K562 (cell line): ENCODE measurements at regions not wholly inside any gene's neighbourhood (a gene's known extent, or its start where the extent isn't known, plus 50 kb on each side); places are given as distances from the start of the nearest gene placed in this dataset.
A peak's percentile ranks its signal among the peaks of the same experiment; 100 is the strongest.

Source experiments
- ATAC-seq: fragments of 200-7000 bp; cut with Tn5 transposase; 3 replicates; pipeline ENCODE4 v1.9.1; 2020; ENCODE audit warnings: moderate library complexity
- BruUV-seq: library from RNA; stranded (reverse); fragments of 400-500 nt; replicated peaks from 2 replicates; lab custom pipeline; 2021; lab: Mats Ljungman, UMichigan
- CTCF ChIA-PET: fragments of 300-600 bp; formaldehyde crosslinking; extraction: SDS; loops from one replicate; lab custom pipeline; 2021; ENCODE audit warnings: low intra/inter-chr PET ratio; lab: Yijun Ruan, JAX
- POLR2A ChIA-PET: fragments of 300-600, 350-650 bp; sonication (Branson Sonifier 250); formaldehyde crosslinking; extraction: SDS; loops from one replicate; lab custom pipeline; 2021; ENCODE audit warnings: antibody characterized with exemption, inconsistent platforms; lab: Yijun Ruan, JAX
- DNase-seq, 4 experiments: peaks; one replicate each; pipeline versions ENCODE4 v3.0.0 to v3.0.0-alpha.2; 2011 to 2018; ENCODE audit warnings: low spot score in 3 of 4, mixed read lengths in 3 of 4; ENCODE audit errors: extremely low read depth in 1 of 4
- FAIRE-seq: peaks from 2 replicates; lab custom pipeline; 2011; peaks lifted over from hg19 to GRCh38; lab: Jason Lieb, UNC
- H2AFZ ChIP-seq: 2 replicates; pipeline ENCODE4 v1.6.0; 2011; ENCODE audit warnings: low read depth, low read length, control low read depth, inconsistent platforms
- H3K27ac ChIP-seq: fragments of 200-600 bp; 3 replicates; pipeline ENCODE4 v1.8.0; 2011; ENCODE audit warnings: low read depth, mild to moderate bottlenecking, control low read depth, inconsistent platforms, low read length, moderate library complexity, mixed read lengths; ENCODE audit errors: extremely low read depth
- H3K27me3 ChIP-seq, 2 experiments: fragments of 300-600 bp in 1 of 2; 2 replicates in 1 of 2; 3 replicates in 1 of 2; pipeline versions ENCODE4 v1.6.0 to v1.8.0; 2011; ENCODE audit warnings: inconsistent platforms in 2 of 2, low read length in 2 of 2, mild to moderate bottlenecking in 1 of 2, mixed read lengths in 1 of 2, moderate library complexity in 1 of 2; ENCODE audit not compliant: control insufficient read depth in 2 of 2, insufficient read depth in 2 of 2
- H3K36me3 ChIP-seq: fragments of 300-600 bp; 3 replicates; pipeline ENCODE4 v1.8.0; 2011; ENCODE audit warnings: mild to moderate bottlenecking, low read length, inconsistent platforms; ENCODE audit not compliant: control insufficient read depth, insufficient read depth
- H3K4me1 ChIP-seq, 2 experiments: fragments of 200-600 bp in 1 of 2; replicated peaks in 1 of 2; 2 replicates in 1 of 2; 3 replicates in 1 of 2; pipeline versions ENCODE4 v1.5.1 to v1.8.0; 2011; ENCODE audit warnings: inconsistent platforms in 2 of 2, low read length in 2 of 2, mild to moderate bottlenecking in 1 of 2, mixed read lengths in 1 of 2, moderate library complexity in 1 of 2; ENCODE audit not compliant: control insufficient read depth in 2 of 2, insufficient read depth in 2 of 2
- H3K4me2 ChIP-seq: 2 replicates; pipeline ENCODE4 v1.6.1; 2011; ENCODE audit warnings: low read length, control low read depth, inconsistent platforms, mixed read lengths; ENCODE audit not compliant: insufficient read depth
- H3K4me3 ChIP-seq: fragments of 200-600 bp; sonication (generic), shearing (Covaris generic); 2 replicates; pipeline ENCODE4 v1.5.1; 2016; ENCODE audit warnings: control low read depth, inconsistent platforms
- H3K79me2 ChIP-seq: fragments of 200-600 bp; 3 replicates; pipeline ENCODE4 v1.8.0; 2011; ENCODE audit warnings: low read length, inconsistent platforms; ENCODE audit not compliant: control insufficient read depth, insufficient read depth
- H3K9ac ChIP-seq, 2 experiments: 2 replicates each; pipeline versions ENCODE4 v1.6.0 to v1.6.1; 2011; ENCODE audit warnings: low read depth in 2 of 2, low read length in 2 of 2, control low read depth in 1 of 2, inconsistent platforms in 1 of 2, mild to moderate bottlenecking in 1 of 2, mixed read lengths in 1 of 2; ENCODE audit not compliant: insufficient read depth in 1 of 2
- H3K9me1 ChIP-seq: one replicate; pipeline ENCODE4 v1.6.0; 2011; ENCODE audit warnings: inconsistent platforms, mild to moderate bottlenecking, low read length, moderate library complexity; ENCODE audit not compliant: control insufficient read depth, insufficient read depth
- H3K9me3 ChIP-seq: replicated peaks from 2 replicates; pipeline ENCODE4 v1.5.1; 2011; ENCODE audit warnings: low read depth, low read length, inconsistent platforms; ENCODE audit not compliant: control insufficient read depth, insufficient read depth
- H4K20me1 ChIP-seq: replicated peaks from 2 replicates; pipeline ENCODE4 v1.6.1; 2011; ENCODE audit warnings: low read length, inconsistent platforms, mixed read lengths; ENCODE audit not compliant: control insufficient read depth, insufficient read depth
- DNMT1 ChIP-seq: fragments of 450-650 bp; IDR thresholded peaks from 2 replicates; pipeline ENCODE4 v1.6.1; 2016; ENCODE audit warnings: antibody characterized with exemption, mild to moderate bottlenecking
- FOXK2 ChIP-seq, 2 experiments: fragments of 450-650 bp; IDR thresholded peaks in 1 of 2; conservative IDR thresholded peaks in 1 of 2; 2 replicates each; pipeline ENCODE4 v1.6.1; 2016; ENCODE audit warnings: low read depth in 2 of 2, mild to moderate bottlenecking in 1 of 2
- GATAD2B ChIP-seq: fragments of 450-650 bp; IDR thresholded peaks from 2 replicates; pipeline ENCODE4 v1.6.1; 2017; ENCODE audit warnings: mild to moderate bottlenecking, borderline replicate concordance
- JUND ChIP-seq, 2 experiments: IDR thresholded peaks; 2 replicates in 1 of 2; 3 replicates in 1 of 2; pipeline ENCODE4 v1.6.1; 2011; ENCODE audit warnings: borderline replicate concordance in 2 of 2, low read depth in 2 of 2, low read length in 2 of 2, improper control_type of control experiment in 1 of 2, missing biosample characterization in 1 of 2, missing genetic modification characterization in 1 of 2, missing genetic modification reagents in 1 of 2
- MAZ ChIP-seq, 2 experiments: fragments of 450-650 bp in 1 of 2; sonication (generic) in 1 of 2; formaldehyde crosslinking; IDR thresholded peaks in 1 of 2; conservative IDR thresholded peaks in 1 of 2; 2 replicates each; pipeline versions ENCODE4 v1.4.0 to v1.5.0; 2020; ENCODE audit warnings: mild to moderate bottlenecking in 1 of 2, missing genetic modification reagents in 1 of 2
- OTX1 ChIP-seq: fragments of 450-650 bp; formaldehyde crosslinking; IDR thresholded peaks from 2 replicates; pipeline ENCODE4 v1.4.0; 2022; ENCODE audit warnings: mild to moderate bottlenecking
- TAL1 ChIP-seq: fragments of 450-650 bp; IDR thresholded peaks from 2 replicates; pipeline ENCODE4 v1.6.1; 2016; ENCODE audit warnings: mild to moderate bottlenecking
- TFAM ChIP-seq: fragments of 250-450 bp; sonication (Bioruptor Pico); conservative IDR thresholded peaks from 2 replicates; pipeline ENCODE4 v1.5.0; 2021; ENCODE audit warnings: mild to moderate bottlenecking, moderate library complexity
- ZC3H4 ChIP-seq: sonication (generic); formaldehyde crosslinking; IDR thresholded peaks from 2 replicates; pipeline ENCODE4 v1.9.0; 2021; ENCODE audit warnings: missing genetic modification reagents, borderline replicate concordance
- ZFP1 ChIP-seq: fragments of 450-650 bp; formaldehyde crosslinking; IDR thresholded peaks from 2 replicates; pipeline ENCODE4 v1.4.0; 2020; ENCODE audit warnings: mild to moderate bottlenecking, mixed read lengths
- ZFX ChIP-seq: sonication (generic); formaldehyde crosslinking; IDR thresholded peaks from 2 replicates; pipeline ENCODE4 v1.8.0; 2022; ENCODE audit warnings: mild to moderate bottlenecking, missing genetic modification reagents, moderate library complexity
- ZNF41 ChIP-seq: fragments of 250-450 bp; sonication (Bioruptor Pico); conservative IDR thresholded peaks from 2 replicates; pipeline ENCODE4 v1.4.0; 2020; ENCODE audit warnings: mild to moderate bottlenecking
- ZNF707 ChIP-seq: fragments of 250-450 bp; sonication (Bioruptor Pico); conservative IDR thresholded peaks from 2 replicates; pipeline ENCODE4 v1.8.0; 2022; ENCODE audit warnings: inconsistent platforms, mild to moderate bottlenecking, moderate library complexity
- WGBS: fragments of 100-300 bp; shearing (Covaris generic); methylation state at CpG from one replicate; pipeline ENCODE4 v1.1.6; 2016; ENCODE audit warnings: low coverage, mixed read lengths; ENCODE audit not compliant: insufficient coverage; ENCODE audit errors: missing lambda C conversion rate; 5-methylcytosine and 5-hydroxymethylcytosine counted together
- in situ Hi-C: fragments of 300-500 bp; cut with MboI; formaldehyde crosslinking; loops from 4 replicates; pipeline ENCODE4 v1.15.0; 2018; ENCODE audit warnings: inconsistent platforms, mixed read lengths
- intact Hi-C: fragments of 100-400 bp; cut with micrococcal nuclease; formaldehyde crosslinking; loops from 2 replicates; pipeline ENCODE4 v1.14.2; 2022
- TF ChIP-seq, protein P1 (sequence below): fragments of 250-450 bp; sonication (Bioruptor Pico); IDR thresholded peaks from 2 replicates; pipeline ENCODE4 v1.6.1; 2021; ENCODE audit warnings: mild to moderate bottlenecking
- TF ChIP-seq, protein P2 (sequence below), 2 experiments: fragments of 250-450 bp in 1 of 2; fragments of 450-650 bp in 1 of 2; sonication (Bioruptor Pico) in 1 of 2; IDR thresholded peaks; 2 replicates each; pipeline versions ENCODE4 v1.6.1 to v1.8.0; 2016 to 2021; ENCODE audit warnings: mild to moderate bottlenecking in 2 of 2, moderate library complexity in 2 of 2, missing compliant biosample characterization in 1 of 2, missing genetic modification characterization in 1 of 2

DNA sequence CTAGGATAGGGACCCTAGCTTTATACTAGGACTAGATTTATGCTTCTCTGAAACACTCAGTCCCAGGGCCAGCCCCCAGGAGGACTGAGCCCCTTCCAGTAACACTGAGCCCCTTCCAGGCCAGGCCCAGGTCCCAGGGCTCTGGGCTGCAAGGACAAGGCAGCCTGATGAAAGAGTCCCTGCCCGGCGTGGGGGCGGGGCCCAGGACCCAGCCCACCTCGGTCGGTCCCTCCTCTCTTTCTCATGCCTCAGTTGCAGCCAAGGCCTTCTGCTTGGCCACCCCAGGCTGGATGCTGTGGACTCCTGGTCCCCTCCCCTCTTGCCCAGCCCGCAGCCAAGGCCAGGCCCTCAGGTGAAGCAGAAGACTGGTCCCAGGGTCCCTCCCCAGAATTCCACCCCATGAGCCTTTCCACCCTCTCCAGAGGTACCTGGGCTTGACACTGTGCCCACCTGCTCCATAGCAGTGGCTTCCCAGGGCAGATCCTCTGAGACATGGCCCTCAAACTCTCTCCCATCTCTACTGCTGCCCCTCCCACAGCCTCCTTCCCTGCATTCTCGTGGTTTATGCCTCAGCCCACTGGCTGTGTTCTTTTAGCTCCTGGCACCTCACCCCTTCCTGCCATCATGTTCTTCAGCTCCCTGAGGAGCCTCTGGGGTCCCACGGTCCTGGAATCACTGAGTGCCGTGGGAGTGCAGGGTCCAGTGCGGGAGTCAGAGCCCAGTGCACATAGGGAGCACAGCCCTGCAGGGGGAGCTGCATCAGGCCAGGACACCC lies 53.6 kb upstream of the C1QTNF9B start:
- TF ChIP-seq TAL1: no peak
- TF ChIP-seq ZC3H4 (CRISPR knock-in tag): no peak
- TF ChIP-seq ZNF707 (CRISPR knock-in tag): no peak
- FAIRE-seq: no peak
- Histone ChIP-seq H3K27me3 (no peaks in the 10 kb centered on the region), H3K9ac (no peak overlapping the region), H3K27ac (no peak overlapping the region), H3K9me1 (no peaks in the 10 kb centered on the region), H3K4me1 (peaks cover 0 to 9% of the 10 kb centered on the region in 2 experiments; a peak in 2 of 5 replicates), H3K4me3 (no peak overlapping the region), H2AFZ (no peak overlapping the region), H3K4me2 (no peak overlapping the region), H4K20me1 (no peaks in the 10 kb centered on the region), H3K79me2 (no peaks in the 10 kb centered on the region), H3K9me3 (no peaks in the 10 kb centered on the region), H3K36me3 (no peaks in the 10 kb centered on the region)
- in situ Hi-C loops: no loop called here
- POLR2A ChIA-PET: no interaction called here
- CTCF ChIA-PET: no interaction called here
- DNase-seq: no peak
- 0% methylated on average over 7 of the region's 10 CpGs for WGBS
- intact Hi-C loops: no loop called here
- no TSS peak for BruUV-seq
- ATAC-seq: 0 out of 3 replicates have a peak, but pooled peaks have one; percentile 42

DNA sequence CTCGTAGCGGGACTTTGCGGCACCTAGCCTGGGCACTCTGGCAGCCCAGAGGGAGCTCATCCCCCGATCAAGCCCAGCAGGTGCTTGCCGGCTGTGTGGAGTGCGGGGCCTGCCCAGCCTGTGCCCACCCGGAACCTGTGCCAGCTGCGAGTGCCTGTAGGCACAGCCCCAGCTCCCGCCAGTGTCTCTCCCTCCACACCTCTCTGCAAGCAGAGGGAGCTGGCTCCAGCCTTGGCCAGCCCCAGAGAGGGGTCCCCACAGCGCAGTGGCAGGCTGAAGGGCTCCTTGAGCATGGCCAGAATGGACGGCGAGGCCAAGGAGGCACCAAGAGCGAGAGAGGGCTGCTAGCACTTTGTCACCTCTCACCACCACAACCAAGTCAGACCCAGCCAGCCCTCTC lies 55.5 kb upstream of the C1QTNF9B start:
- Histone ChIP-seq H3K27me3 (no peaks in the 10 kb centered on the region), H3K4me2 (no peak overlapping the region), H3K9me1 (no peaks in the 10 kb centered on the region), H2AFZ (no peak overlapping the region), H4K20me1 (no peaks in the 10 kb centered on the region), H3K9ac (no peak overlapping the region), H3K9me3 (no peaks in the 10 kb centered on the region), H3K36me3 (no peaks in the 10 kb centered on the region), H3K4me3 (no peak overlapping the region), H3K4me1 (peaks cover 0 to 9% of the 10 kb centered on the region in 2 experiments; a peak in 2 of 5 replicates), H3K79me2 (no peaks in the 10 kb centered on the region), H3K27ac (no peak overlapping the region)
- in situ Hi-C loops: no loop called here
- WGBS: 0% methylated on average over 8 of the region's 13 CpGs
- POLR2A ChIA-PET: interaction anchor here (0.5 to 0.6 kb wide), 2 partner anchors 11 to 179 kb away, joined by 3 read pairs; no protein-coding TSS in a partner anchor
- CTCF ChIA-PET: no interaction called here
- no TSS peak for BruUV-seq
- FAIRE-seq (no peak), ATAC-seq (no peak), DNase-seq (no peak)
- intact Hi-C loops: no loop called here
- TF ChIP-seq JUND (IDR thresholded peaks at IDR 0.05; ENCODE audit: borderline replicate concordance, low read depth, low read length) (no peak), JUND (tag; IDR thresholded peaks at IDR 0.05; ENCODE audit: borderline replicate concordance, low read depth, low read length) (no peak), ZNF41 (CRISPR knock-in tag) (no peak), GATAD2B (no peak), MAZ (CRISPR knock-in tag; conservative IDR thresholded peaks at IDR 0.05 in 1 of 2, IDR thresholded peaks at IDR 0.05 in 1 of 2) (no peak), DNMT1 (no peak), ZFX (CRISPR knock-in tag) (no peak), OTX1 (CRISPR knock-in tag) (no peak), ZFP1 (CRISPR knock-in tag) (no peak), TFAM (CRISPR knock-in tag) (no peak), FOXK2 (conservative IDR thresholded peaks at IDR 0.05 in 1 of 2, IDR thresholded peaks at IDR 0.05 in 1 of 2; ENCODE audit: low read depth in 2 of 2) (no peak)
- TF ChIP-seq, protein P1, sequence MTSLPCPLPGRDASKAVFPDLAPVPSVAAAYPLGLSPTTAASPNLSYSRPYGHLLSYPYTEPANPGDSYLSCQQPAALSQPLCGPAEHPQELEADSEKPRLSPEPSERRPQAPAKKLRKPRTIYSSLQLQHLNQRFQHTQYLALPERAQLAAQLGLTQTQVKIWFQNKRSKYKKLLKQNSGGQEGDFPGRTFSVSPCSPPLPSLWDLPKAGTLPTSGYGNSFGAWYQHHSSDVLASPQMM (CRISPR knock-in tag): no peak
- TF ChIP-seq, protein P2, sequence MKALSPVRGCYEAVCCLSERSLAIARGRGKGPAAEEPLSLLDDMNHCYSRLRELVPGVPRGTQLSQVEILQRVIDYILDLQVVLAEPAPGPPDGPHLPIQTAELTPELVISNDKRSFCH (CRISPR knock-in tag; IDR thresholded peaks at IDR 0.05): no peak
- TF ChIP-seq, protein P2 (tag; IDR thresholded peaks at IDR 0.05): no peak
